Left ventricle myocardium inferior (tissue), 1 donor: ENCODE measurements at regions not wholly inside any gene's neighbourhood (a gene's known extent, or its start where the extent isn't known, plus 50 kb on each side); places are given as distances from the start of the nearest gene placed in this dataset.

Experiments used
- DNase-seq: peaks from one replicate; pipeline ENCODE4 v3.0.0-alpha.2; 2020
- H3K27ac ChIP-seq: fragments of 200-600 bp; replicated peaks from 2 replicates; pipeline ENCODE4 v1.8.0; 2021
- H3K27me3 ChIP-seq: fragments of 200-600 bp; 2 replicates; pipeline ENCODE4 v1.8.0; 2021; ENCODE audit warnings: low read depth
- H3K36me3 ChIP-seq: fragments of 200-600 bp; 2 replicates; pipeline ENCODE4 v1.8.0; 2021
- H3K4me1 ChIP-seq: fragments of 200-600 bp; 2 replicates; pipeline ENCODE4 v1.8.0; 2021
- H3K4me3 ChIP-seq: fragments of 200-600 bp; 2 replicates; pipeline ENCODE4 v1.8.0; 2021; ENCODE audit warnings: mild to moderate bottlenecking, moderate library complexity
- H3K9me3 ChIP-seq: fragments of 200-600 bp; replicated peaks from 2 replicates; pipeline ENCODE4 v1.8.0; 2021
- intact Hi-C: fragments of 100-400 bp; cut with micrococcal nuclease; formaldehyde crosslinking; loops from one replicate; pipeline ENCODE4 v1.11.0; 2022
- TF ChIP-seq, protein P1 (sequence below): fragments of 200-600 bp; IDR thresholded peaks from 2 replicates; pipeline ENCODE4 v1.8.0; 2021; ENCODE audit warnings: antibody characterized with exemption, mild to moderate bottlenecking, borderline replicate concordance
- donor health status: DM: no; HTN: yes; CAD: no; lungs with severe emphysema.

DNA sequence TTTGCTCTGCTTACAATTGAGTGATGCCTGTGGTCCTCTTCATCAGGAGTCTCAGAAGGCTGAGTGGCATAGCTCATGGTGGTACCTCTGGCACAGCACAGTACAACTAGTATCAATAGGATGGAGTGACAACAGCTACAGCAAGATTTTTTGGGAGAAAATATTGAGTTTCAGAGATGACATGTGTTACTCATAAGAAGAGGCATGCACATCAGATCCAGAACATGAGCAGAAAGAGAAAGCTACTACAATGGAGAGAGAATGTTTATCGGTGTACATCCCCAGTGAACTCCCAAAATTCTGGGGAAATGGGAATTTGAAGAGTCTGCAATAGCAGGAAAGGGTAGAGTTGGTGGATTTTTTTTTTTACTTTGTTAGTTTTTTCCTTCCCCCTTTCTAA is 130.5 kb upstream of the MB21D2 start:
- H3K27me3 ChIP-seq, result no peaks in the 10 kb centered on the region
- TF ChIP-seq, protein P1, sequence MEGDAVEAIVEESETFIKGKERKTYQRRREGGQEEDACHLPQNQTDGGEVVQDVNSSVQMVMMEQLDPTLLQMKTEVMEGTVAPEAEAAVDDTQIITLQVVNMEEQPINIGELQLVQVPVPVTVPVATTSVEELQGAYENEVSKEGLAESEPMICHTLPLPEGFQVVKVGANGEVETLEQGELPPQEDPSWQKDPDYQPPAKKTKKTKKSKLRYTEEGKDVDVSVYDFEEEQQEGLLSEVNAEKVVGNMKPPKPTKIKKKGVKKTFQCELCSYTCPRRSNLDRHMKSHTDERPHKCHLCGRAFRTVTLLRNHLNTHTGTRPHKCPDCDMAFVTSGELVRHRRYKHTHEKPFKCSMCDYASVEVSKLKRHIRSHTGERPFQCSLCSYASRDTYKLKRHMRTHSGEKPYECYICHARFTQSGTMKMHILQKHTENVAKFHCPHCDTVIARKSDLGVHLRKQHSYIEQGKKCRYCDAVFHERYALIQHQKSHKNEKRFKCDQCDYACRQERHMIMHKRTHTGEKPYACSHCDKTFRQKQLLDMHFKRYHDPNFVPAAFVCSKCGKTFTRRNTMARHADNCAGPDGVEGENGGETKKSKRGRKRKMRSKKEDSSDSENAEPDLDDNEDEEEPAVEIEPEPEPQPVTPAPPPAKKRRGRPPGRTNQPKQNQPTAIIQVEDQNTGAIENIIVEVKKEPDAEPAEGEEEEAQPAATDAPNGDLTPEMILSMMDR, result no peak
- peaks cover 9% of the 10 kb centered on the region for H3K4me1 ChIP-seq
- H3K27ac ChIP-seq, result no peak overlapping the region
- DNase-seq, result no peak
- intact Hi-C loops, result no loop called here
- no peaks in the 10 kb centered on the region for H3K9me3 ChIP-seq
- H3K4me3 ChIP-seq, result no peak overlapping the region
- H3K36me3 ChIP-seq, result no peaks in the 10 kb centered on the region

- no peak for DNase-seq
- Histone ChIP-seq H3K27me3 (no peaks in the 10 kb centered on the region), H3K4me1 (peaks cover 9% of the 10 kb centered on the region), H3K4me3 (no peak overlapping the region), H3K27ac (no peak overlapping the region), H3K36me3 (no peaks in the 10 kb centered on the region), H3K9me3 (no peaks in the 10 kb centered on the region)
- intact Hi-C loops, result no loop called here
- TF ChIP-seq, protein P1, result no peak
Observed at GRCh38 chr3:193049935-193050334, 132.3 kb upstream of the MB21D2 start.

GRCh38 chr3:193051314-193051713 is 133.7 kb upstream of the MB21D2 start:
- no peaks in the 10 kb centered on the region for H3K36me3 ChIP-seq
- no peak overlapping the region for H3K27ac ChIP-seq
- DNase-seq, result no peak
- TF ChIP-seq, protein P1, result no peak
- H3K27me3 ChIP-seq, result no peaks in the 10 kb centered on the region
- intact Hi-C loops, result no loop called here
- peaks cover 9% of the 10 kb centered on the region for H3K4me1 ChIP-seq
- H3K4me3 ChIP-seq, result no peak overlapping the region
- H3K9me3 ChIP-seq, result no peaks in the 10 kb centered on the region

DNA sequence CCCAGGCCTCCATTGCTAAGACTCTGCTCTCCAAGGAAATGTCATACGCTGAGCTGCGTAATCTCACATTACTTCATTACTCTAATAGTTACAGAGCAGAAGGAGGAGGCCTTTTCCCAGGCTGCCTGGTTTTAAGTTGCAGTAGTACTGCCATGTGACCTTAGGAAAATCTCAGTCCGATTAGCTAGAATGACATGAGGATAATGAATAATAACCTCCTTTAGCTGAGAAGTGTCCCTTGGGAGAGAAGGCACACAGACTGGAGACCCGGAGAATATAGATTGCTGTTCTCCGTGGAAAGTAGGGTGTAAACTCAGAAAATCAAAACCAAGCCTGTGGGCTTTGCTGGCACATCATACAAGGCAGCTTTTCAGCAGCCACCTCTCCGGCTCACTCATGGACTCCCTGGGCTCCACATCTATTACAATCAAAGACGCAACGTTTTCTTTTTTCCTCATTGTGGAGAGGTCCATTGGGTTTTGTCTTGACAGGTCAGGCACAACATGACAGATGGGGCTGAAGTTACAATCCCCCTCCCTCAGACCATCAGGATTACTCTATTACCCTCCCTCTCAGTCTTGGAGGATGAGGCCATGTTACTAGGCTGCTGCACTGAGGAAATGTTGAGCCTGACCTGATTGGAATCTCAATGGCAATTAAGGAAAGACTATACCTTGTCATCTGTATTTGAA is 134.8 kb upstream of the MB21D2 start:
- Histone ChIP-seq H3K27me3 (no peaks in the 10 kb centered on the region), H3K4me1 (peaks cover 9% of the 10 kb centered on the region), H3K4me3 (no peak overlapping the region), H3K27ac (peak overlapping the region; percentile 8), H3K9me3 (no peaks in the 10 kb centered on the region), H3K36me3 (no peaks in the 10 kb centered on the region)
- TF ChIP-seq, protein P1, result no peak
- DNase-seq, result no peak
- intact Hi-C loops, result no loop called here

GRCh38 chr3:193053046-193053435 is 135.4 kb upstream of the MB21D2 start:
- Histone ChIP-seq H3K27me3 (peaks cover 5% of the 10 kb centered on the region), H3K36me3 (no peaks in the 10 kb centered on the region), H3K27ac (no peak overlapping the region), H3K9me3 (no peaks in the 10 kb centered on the region), H3K4me1 (peaks cover 9% of the 10 kb centered on the region), H3K4me3 (no peak overlapping the region)
- intact Hi-C loops, result no loop called here
- no peak for DNase-seq
- TF ChIP-seq, protein P1, result no peak
